HAP-1 (cell line): ENCODE measurements at regions not wholly inside any gene's neighbourhood (a gene's known extent, or its start where the extent isn't known, plus 50 kb on each side); places are given as distances from the start of the nearest gene placed in this dataset.

ENCODE experiments used
- DNase-seq, 2 experiments: peaks; one replicate each; pipeline ENCODE4 v3.0.0-alpha.2; 2016 to 2020; ENCODE audit warnings: low spot score in 2 of 2
- H3K27me3 ChIP-seq: fragments of 250-450 bp; sonication (Bioruptor Pico); 2 replicates; pipeline ENCODE4 v1.5.1; 2020; ENCODE audit warnings: low read depth, mild to moderate bottlenecking, moderate library complexity
- H3K36me3 ChIP-seq: fragments of 250-450 bp; sonication (Bioruptor Pico); replicated peaks from 2 replicates; pipeline ENCODE4 v1.5.1; 2020; ENCODE audit warnings: mild to moderate bottlenecking
- H3K4me1 ChIP-seq: fragments of 250-450 bp; sonication (Bioruptor Pico); 2 replicates; pipeline ENCODE4 v1.5.1; 2020; ENCODE audit warnings: mild to moderate bottlenecking
- H3K4me3 ChIP-seq: fragments of 250-450 bp; sonication (Bioruptor Pico); 2 replicates; pipeline ENCODE4 v1.5.1; 2020; ENCODE audit warnings: mild to moderate bottlenecking, moderate library complexity
- H3K9me3 ChIP-seq: fragments of 250-450 bp; sonication (Bioruptor Pico); 2 replicates; pipeline ENCODE4 v1.5.1; 2020; ENCODE audit warnings: mild to moderate bottlenecking, moderate library complexity
- in situ Hi-C: fragments of 300-500 bp; cut with MboI; formaldehyde crosslinking; loops from 3 replicates; pipeline ENCODE4 v1.14.3; 2020; ENCODE audit warnings: low sequenced_read_pairs, inconsistent platforms, mixed read lengths

- H3K4me3 ChIP-seq, result no peak overlapping the region
- H3K9me3 ChIP-seq, result no peaks in the 10 kb centered on the region
- H3K27me3 ChIP-seq, result 0 out of 2 replicates have a peak, but pooled peaks cover 2% of the 10 kb centered on the region
- H3K4me1 ChIP-seq, result no peaks in the 10 kb centered on the region
- H3K36me3 ChIP-seq, result no peaks in the 10 kb centered on the region
- in situ Hi-C loops, result no loop called here
- DNase-seq, result no peak
These were observed 806.4 kb upstream of the FANCL start for GRCh38 chr2:59047373-59047995.

- in situ Hi-C loops, result no loop called here
- Histone ChIP-seq H3K4me1 (no peaks in the 10 kb centered on the region), H3K9me3 (no peaks in the 10 kb centered on the region), H3K27me3 (0 out of 2 replicates have a peak, but pooled peaks cover 2% of the 10 kb centered on the region), H3K36me3 (no peaks in the 10 kb centered on the region), H3K4me3 (no peak overlapping the region)
- DNase-seq, result no peak
These were observed 805.6 kb upstream of the FANCL start for GRCh38 chr2:59046401-59047372.

DNA sequence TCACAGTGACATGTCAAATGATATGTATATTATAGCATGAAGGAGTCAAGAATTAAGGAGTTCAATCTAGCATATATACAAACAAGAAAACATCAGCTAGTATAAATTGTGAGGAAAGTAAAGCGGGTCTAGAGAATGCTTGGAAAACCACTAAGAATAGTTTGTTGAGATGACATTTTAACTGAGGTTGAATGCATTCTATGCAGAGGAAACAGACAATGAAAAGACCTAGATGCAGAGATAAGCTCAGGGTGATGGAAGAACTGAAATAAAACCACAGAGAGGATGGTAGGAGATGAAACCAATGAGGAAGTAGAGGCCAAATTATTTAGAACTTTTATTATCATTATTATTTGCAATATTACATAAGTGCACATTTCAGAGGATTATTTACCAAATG, 803.6 kb upstream of the FANCL start:
- in situ Hi-C loops, result no loop called here
- DNase-seq, result no peak
- H3K9me3 ChIP-seq, result no peaks in the 10 kb centered on the region
- no peaks in the 10 kb centered on the region for H3K4me1 ChIP-seq
- no peaks in the 10 kb centered on the region for H3K36me3 ChIP-seq
- H3K4me3 ChIP-seq, result no peak overlapping the region
- H3K27me3 ChIP-seq, result peaks cover 5% of the 10 kb centered on the region; the same call in 1 of the 2 replicates

DNA sequence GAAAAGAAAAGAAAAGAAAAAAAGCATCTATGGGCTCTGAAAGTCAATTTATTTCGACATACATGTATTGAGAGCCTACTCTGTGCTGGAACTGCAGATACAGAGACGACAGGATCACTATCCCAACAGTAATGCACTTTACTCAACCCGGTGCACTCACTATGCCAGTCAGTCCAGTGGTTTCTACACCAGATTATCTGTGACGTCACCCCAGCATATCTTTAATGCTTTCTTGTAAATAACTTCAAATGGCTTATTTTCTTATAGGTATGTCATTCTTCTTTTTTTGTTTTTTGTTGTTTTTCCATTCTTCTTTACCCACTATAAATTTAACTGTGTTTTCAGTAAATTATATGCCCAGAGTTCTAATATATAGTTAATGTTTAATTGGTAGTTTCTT, 800.0 kb upstream of the FANCL start:
- Histone ChIP-seq H3K9me3 (no peaks in the 10 kb centered on the region), H3K36me3 (no peaks in the 10 kb centered on the region), H3K4me1 (no peaks in the 10 kb centered on the region), H3K27me3 (peaks cover 9% of the 10 kb centered on the region; the same call in 1 of the 2 replicates), H3K4me3 (no peak overlapping the region)
- in situ Hi-C loops, result no loop called here
- no peak for DNase-seq

GRCh38 chr2:59034837-59035236, 793.7 kb upstream of the FANCL start:
- Histone ChIP-seq H3K4me3 (no peak overlapping the region), H3K9me3 (no peaks in the 10 kb centered on the region), H3K36me3 (no peaks in the 10 kb centered on the region), H3K27me3 (0 out of 2 replicates have a peak, but pooled peaks cover 4% of the 10 kb centered on the region), H3K4me1 (no peaks in the 10 kb centered on the region)
- DNase-seq, result no peak
- in situ Hi-C loops, result no loop called here

DNA sequence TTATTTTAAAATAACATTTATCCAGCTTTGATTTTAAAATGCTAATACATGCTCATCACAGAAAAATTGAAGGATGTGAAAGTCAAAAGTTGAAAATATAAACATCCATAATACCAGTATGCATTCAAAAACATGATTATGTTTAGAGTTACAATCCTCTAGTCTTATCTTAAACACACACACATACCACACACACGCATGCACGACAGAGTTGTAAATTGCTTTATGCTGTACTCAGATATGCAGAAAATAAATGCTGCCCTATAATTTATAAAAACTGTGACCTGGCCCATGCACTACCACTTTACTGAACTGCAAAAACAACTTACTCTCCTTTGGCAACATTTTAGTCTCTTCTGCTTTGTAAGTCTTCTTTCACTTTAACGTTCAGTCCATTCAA, 793.0 kb upstream of the FANCL start:
- Histone ChIP-seq H3K36me3 (no peaks in the 10 kb centered on the region), H3K4me1 (no peaks in the 10 kb centered on the region), H3K4me3 (no peak overlapping the region), H3K9me3 (no peaks in the 10 kb centered on the region), H3K27me3 (0 out of 2 replicates have a peak, but pooled peaks cover 4% of the 10 kb centered on the region)
- in situ Hi-C loops, result no loop called here
- no peak for DNase-seq

DNA sequence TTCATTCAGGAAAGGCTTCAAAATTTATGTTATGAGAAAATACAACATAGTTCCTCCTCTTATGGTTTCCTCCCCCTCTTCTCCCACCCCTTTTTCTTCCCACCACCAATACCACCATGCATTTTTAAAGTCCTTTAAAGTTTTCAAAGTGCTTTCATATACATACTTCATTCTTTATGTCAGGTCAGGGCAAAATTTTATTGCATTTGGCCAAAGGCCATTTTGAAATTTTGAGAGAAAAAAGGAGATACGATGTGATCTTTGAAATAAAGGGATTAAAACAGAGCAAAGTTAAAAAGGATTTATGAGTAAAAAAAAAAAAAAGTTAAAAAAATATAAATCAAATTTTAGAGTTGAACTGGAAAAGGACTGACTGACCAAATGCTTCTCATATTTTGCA, 792.5 kb upstream of the FANCL start:
- no peaks in the 10 kb centered on the region for H3K36me3 ChIP-seq
- no peaks in the 10 kb centered on the region for H3K4me1 ChIP-seq
- in situ Hi-C loops, result no loop called here
- H3K9me3 ChIP-seq, result no peaks in the 10 kb centered on the region
- DNase-seq, result no peak
- H3K27me3 ChIP-seq, result 0 out of 2 replicates have a peak, but pooled peaks cover 2% of the 10 kb centered on the region
- H3K4me3 ChIP-seq, result no peak overlapping the region

GRCh38 chr2:59032499-59032898, 791.4 kb upstream of the FANCL start:
- DNase-seq, result no peak

GRCh38 chr2:59029058-59029457, 787.9 kb upstream of the FANCL start:
- Histone ChIP-seq H3K9me3 (no peaks in the 10 kb centered on the region), H3K4me1 (no peaks in the 10 kb centered on the region), H3K27me3 (peaks cover 4% of the 10 kb centered on the region; the same call in 1 of the 2 replicates), H3K36me3 (no peaks in the 10 kb centered on the region), H3K4me3 (no peak overlapping the region)
- in situ Hi-C loops, result loop anchor here (10.0 kb wide), 1 partner anchor 1556 kb away; no protein-coding TSS in a partner anchor
- no peak for DNase-seq

More at GRCh38 chr2:59032499-59032898, 791.4 kb upstream of the FANCL start:
- in situ Hi-C loops, result no loop called here
- H3K9me3 ChIP-seq, result no peaks in the 10 kb centered on the region
- H3K4me3 ChIP-seq, result no peak overlapping the region
- H3K27me3 ChIP-seq, result peaks cover 4% of the 10 kb centered on the region; the same call in 1 of the 2 replicates
- no peaks in the 10 kb centered on the region for H3K4me1 ChIP-seq
- H3K36me3 ChIP-seq, result no peaks in the 10 kb centered on the region

DNA sequence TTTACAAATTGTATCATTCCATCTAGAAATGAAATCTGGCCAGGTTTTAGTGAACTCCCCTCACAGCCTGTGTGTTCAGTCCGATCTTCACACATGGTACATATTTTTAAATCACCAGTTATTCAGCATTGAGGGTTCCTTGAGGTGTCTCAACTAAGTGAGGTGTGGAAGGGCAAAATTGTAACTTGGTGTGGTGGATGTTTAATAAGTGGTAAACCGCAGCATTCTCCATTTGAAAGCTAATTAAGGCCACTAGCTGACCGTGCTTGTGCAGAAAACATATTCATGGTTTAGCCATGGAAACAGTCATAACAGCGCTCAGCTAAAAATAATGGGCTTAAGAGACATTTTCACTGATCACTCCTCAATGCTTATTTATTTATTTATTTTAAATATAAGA, 786.2 kb upstream of the FANCL start:
- Histone ChIP-seq H3K4me1 (no peaks in the 10 kb centered on the region), H3K36me3 (no peaks in the 10 kb centered on the region), H3K9me3 (no peaks in the 10 kb centered on the region), H3K4me3 (no peak overlapping the region), H3K27me3 (peaks cover 4% of the 10 kb centered on the region; the same call in 1 of the 2 replicates)
- in situ Hi-C loops, result loop anchor here (10.0 kb wide), 1 partner anchor 1557 kb away; no protein-coding TSS in a partner anchor
- no peak for DNase-seq

DNA sequence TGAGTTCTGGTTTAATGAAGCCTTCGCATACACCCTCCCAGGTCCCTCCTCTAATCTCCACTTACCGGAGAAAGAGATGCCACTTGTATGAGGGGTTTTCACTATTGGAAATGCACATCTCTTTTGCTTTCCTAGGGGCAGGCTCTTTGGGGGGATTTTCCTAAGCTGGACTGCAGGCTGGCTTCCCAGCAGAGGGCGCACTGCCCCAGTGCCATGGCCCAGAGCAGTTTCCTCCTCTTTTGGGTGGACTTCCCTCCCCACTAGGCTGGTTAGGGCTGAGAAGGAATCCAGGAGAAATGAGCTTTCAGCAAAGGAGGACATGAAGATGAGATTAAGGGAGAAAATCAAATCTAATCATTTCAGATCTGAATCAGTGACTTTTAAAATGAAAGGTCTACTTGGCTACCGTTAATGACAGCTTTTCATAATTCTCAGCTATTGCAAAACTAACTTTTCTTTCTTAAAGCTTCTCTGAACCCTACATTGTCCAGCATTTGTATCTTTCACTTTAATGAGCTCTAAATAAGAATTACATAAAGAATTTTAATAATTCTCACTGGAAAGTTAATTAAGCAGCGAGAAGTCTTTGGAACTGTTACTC, 784.1 kb upstream of the FANCL start:
- peaks cover 4% of the 10 kb centered on the region; the same call in 1 of the 2 replicates for H3K27me3 ChIP-seq
- in situ Hi-C loops, result loop anchor here (10.0 kb wide), 1 partner anchor 1560 kb away; no protein-coding TSS in a partner anchor

GRCh38 chr2:59021786-59022185, 780.7 kb upstream of the FANCL start:
- Histone ChIP-seq H3K27me3 (no peaks in the 10 kb centered on the region), H3K36me3 (no peaks in the 10 kb centered on the region), H3K4me3 (no peak overlapping the region), H3K4me1 (peaks cover 8% of the 10 kb centered on the region), H3K9me3 (no peaks in the 10 kb centered on the region)
- in situ Hi-C loops, result loop anchor here (10.0 kb wide), 1 partner anchor 1563 kb away; no protein-coding TSS in a partner anchor
- DNase-seq, result no peak

More for the DNA sequence above, 784.1 kb upstream of the FANCL start:
- Histone ChIP-seq H3K4me1 (no peaks in the 10 kb centered on the region), H3K9me3 (no peaks in the 10 kb centered on the region), H3K4me3 (no peak overlapping the region), H3K36me3 (no peaks in the 10 kb centered on the region)
- peak; percentile 9 to 71 for DNase-seq

GRCh38 chr2:59019566-59020159, 778.5 kb upstream of the FANCL start:
- Histone ChIP-seq H3K9me3 (no peaks in the 10 kb centered on the region), H3K27me3 (no peaks in the 10 kb centered on the region), H3K4me1 (peaks cover 8% of the 10 kb centered on the region), H3K36me3 (no peaks in the 10 kb centered on the region), H3K4me3 (no peak overlapping the region)
- DNase-seq, result no peak
- in situ Hi-C loops, result loop anchor here (10.0 kb wide), 1 partner anchor 1565 kb away; no protein-coding TSS in a partner anchor
